Mesenchymal stem cell (in vitro differentiated cells and primary cell): ENCODE measurements at regions not wholly inside any gene's neighbourhood (a gene's known extent, or its start where the extent isn't known, plus 50 kb on each side); places are given as distances from the start of the nearest gene placed in this dataset.
"Not testable (repeated sequence)": the region's sequence is repeated elsewhere in the genome, so short reads cannot be mapped to it uniquely, and the experiment has no call there.

Experiments
- DNase-seq: peaks from one replicate; pipeline ENCODE4 v3.0.0-alpha.2; 2013
- H2AFZ ChIP-seq: one replicate; pipeline ENCODE4 v1.6.1; 2013; ENCODE audit warnings: low read depth, mild to moderate bottlenecking, control low read depth, inconsistent platforms, low read length, moderate library complexity
- H2AK5ac ChIP-seq: 2 replicates; pipeline ENCODE4 v1.6.1; 2013; ENCODE audit warnings: low read length, moderate library complexity, mild to moderate bottlenecking, inconsistent platforms; ENCODE audit not compliant: severe bottlenecking
- H2BK120ac ChIP-seq: one replicate; pipeline ENCODE4 v1.6.1; 2013; ENCODE audit warnings: low read depth, mild to moderate bottlenecking, inconsistent platforms, low read length, moderate library complexity
- H2BK12ac ChIP-seq, 2 experiments: one replicate each; pipeline ENCODE4 v1.6.1; 2013; ENCODE audit warnings: inconsistent platforms in 2 of 2, low read length in 2 of 2, mild to moderate bottlenecking in 2 of 2, moderate library complexity in 2 of 2, control low read depth in 1 of 2
- H2BK15ac ChIP-seq: one replicate; pipeline ENCODE4 v1.6.1; 2013; ENCODE audit warnings: mild to moderate bottlenecking, low read depth, inconsistent platforms; ENCODE audit not compliant: poor library complexity, severe bottlenecking
- H2BK5ac ChIP-seq: 2 replicates; pipeline ENCODE4 v1.6.1; 2013; ENCODE audit warnings: low read depth, mild to moderate bottlenecking, low read length, control low read depth, inconsistent platforms; ENCODE audit not compliant: poor library complexity, severe bottlenecking
- H3K14ac ChIP-seq, 2 experiments: one replicate each; pipeline ENCODE4 v1.6.1; 2013; ENCODE audit warnings: inconsistent platforms in 2 of 2, low read length in 2 of 2, control low read depth in 1 of 2, mild to moderate bottlenecking in 1 of 2, moderate library complexity in 1 of 2
- H3K18ac ChIP-seq, 2 experiments: one replicate each; pipeline ENCODE4 v1.6.1; 2013; ENCODE audit warnings: inconsistent platforms in 2 of 2, low read length in 2 of 2, control low read depth in 1 of 2, low read depth in 1 of 2, mild to moderate bottlenecking in 1 of 2
- H3K23ac ChIP-seq, 2 experiments: one replicate each; pipeline ENCODE4 v1.6.1; 2013; ENCODE audit warnings: inconsistent platforms in 2 of 2, low read length in 2 of 2, mild to moderate bottlenecking in 2 of 2, moderate library complexity in 2 of 2, control low read depth in 1 of 2
- H3K27ac ChIP-seq: 2 replicates; pipeline ENCODE4 v1.5.1; 2013; ENCODE audit warnings: mild to moderate bottlenecking, moderate library complexity, low read length, control low read depth, inconsistent platforms; ENCODE audit not compliant: poor library complexity, severe bottlenecking
- H3K27me3 ChIP-seq, 2 experiments: 2 replicates each; pipeline versions ENCODE4 v1.6.1 to v1.7.0; 2013; ENCODE audit warnings: low read length in 2 of 2, mild to moderate bottlenecking in 2 of 2, moderate library complexity in 2 of 2, control low read depth in 1 of 2, inconsistent platforms in 1 of 2; ENCODE audit not compliant: control insufficient read depth in 1 of 2, insufficient read depth in 1 of 2
- H3K36me3 ChIP-seq, 2 experiments: 2 replicates each; pipeline versions ENCODE4 v1.6.1 to v1.7.0; 2013; ENCODE audit warnings: low read length in 2 of 2, control low read depth in 1 of 2, inconsistent platforms in 1 of 2, low read depth in 1 of 2, mild to moderate bottlenecking in 1 of 2; ENCODE audit not compliant: insufficient read depth in 2 of 2, control insufficient read depth in 1 of 2
- H3K4ac ChIP-seq, 2 experiments: one replicate each; pipeline ENCODE4 v1.6.1; 2013; ENCODE audit warnings: inconsistent platforms in 2 of 2, low read length in 2 of 2, mild to moderate bottlenecking in 2 of 2, moderate library complexity in 2 of 2, control low read depth in 1 of 2, low read depth in 1 of 2
- H3K4me1 ChIP-seq: 2 replicates; pipeline ENCODE4 v1.6.1; 2013; ENCODE audit warnings: low read depth, low read length, control low read depth; ENCODE audit not compliant: control insufficient read depth, insufficient read depth
- H3K4me2 ChIP-seq: 2 replicates; pipeline ENCODE4 v1.6.1; 2013; ENCODE audit warnings: low read length, mild to moderate bottlenecking, inconsistent platforms; ENCODE audit not compliant: poor library complexity, severe bottlenecking
- H3K4me3 ChIP-seq, 2 experiments: 2 replicates each; pipeline versions ENCODE4 v1.5.1 to v1.7.0; 2013; ENCODE audit warnings: low read length in 2 of 2, mild to moderate bottlenecking in 2 of 2, control low read depth in 1 of 2, low read depth in 1 of 2; ENCODE audit not compliant: insufficient read depth in 1 of 2
- H3K79me1 ChIP-seq: replicated peaks from 2 replicates; pipeline ENCODE4 v1.6.1; 2013; ENCODE audit warnings: mild to moderate bottlenecking, control low read depth, low read length, inconsistent platforms; ENCODE audit not compliant: poor library complexity, severe bottlenecking
- H3K9ac ChIP-seq: 2 replicates; pipeline ENCODE4 v1.7.0; 2013; ENCODE audit warnings: mild to moderate bottlenecking, low read length, moderate library complexity
- H3K9me3 ChIP-seq: 2 replicates; pipeline ENCODE4 v1.7.0; 2013; ENCODE audit warnings: mild to moderate bottlenecking, low read length; ENCODE audit not compliant: control insufficient read depth
- H4K8ac ChIP-seq: one replicate; pipeline ENCODE4 v1.6.1; 2013; ENCODE audit warnings: inconsistent platforms, mild to moderate bottlenecking, low read length, moderate library complexity
- H4K91ac ChIP-seq: one replicate; pipeline ENCODE4 v1.6.1; 2013; ENCODE audit warnings: mild to moderate bottlenecking, low read length, inconsistent platforms
- WGBS: methylation state at CpG from one replicate; pipeline ENCODE4 v1.1.7; 2013; ENCODE audit warnings: mixed read lengths; 5-methylcytosine and 5-hydroxymethylcytosine counted together

GRCh38 chr15:92728266-92728665, 72.7 kb upstream of the FAM174B start:
- DNase-seq: no peak
- Histone ChIP-seq H3K18ac (no peak overlapping the region), H3K4me1 (no peaks in the 10 kb centered on the region), H2BK5ac (no peak overlapping the region), H3K14ac (no peak overlapping the region), H3K27ac (no peak overlapping the region), H2BK12ac (no peak overlapping the region), H3K9ac (no peak overlapping the region), H3K23ac (no peak overlapping the region), H2BK15ac (no peak overlapping the region), H4K91ac (no peak overlapping the region), H3K36me3 (no peaks in the 10 kb centered on the region), H2AFZ (no peak overlapping the region), H3K4me2 (no peak overlapping the region), H2BK120ac (no peak overlapping the region), H3K4me3 (no peak overlapping the region), H2AK5ac (no peak overlapping the region), H3K79me1 (no peaks in the 10 kb centered on the region), H4K8ac (no peak overlapping the region), H3K27me3 (no peaks in the 10 kb centered on the region), H3K9me3 (no peaks in the 10 kb centered on the region), H3K4ac (no peak overlapping the region)
- 85% methylated on average over 3 of the region's 4 CpGs for WGBS

- H2BK12ac ChIP-seq: no peak overlapping the region
These were observed 77.7 kb upstream of the FAM174B start for GRCh38 chr15:92733090-92733933.

GRCh38 chr15:92733934-92734521, 78.5 kb upstream of the FAM174B start:
- Histone ChIP-seq H2BK12ac (no peak overlapping the region), H3K36me3 (no peaks in the 10 kb centered on the region), H3K9ac (peak overlapping the region; percentile 85), H3K27me3 (no peaks in the 10 kb centered on the region), H3K4ac (no peak overlapping the region), H2AFZ (no peak overlapping the region), H2AK5ac (no peak overlapping the region), H3K4me3 (peak overlapping the region in 1 of 2 experiments; percentile 76), H2BK15ac (no peak overlapping the region), H3K27ac (no peak overlapping the region), H3K18ac (no peak overlapping the region), H3K4me2 (no peak overlapping the region), H2BK120ac (no peak overlapping the region), H3K4me1 (no peaks in the 10 kb centered on the region), H4K91ac (peak overlapping the region; percentile 89), H3K9me3 (no peaks in the 10 kb centered on the region), H3K79me1 (no peaks in the 10 kb centered on the region), H2BK5ac (no peak overlapping the region), H3K23ac (no peak overlapping the region), H3K14ac (no peak overlapping the region), H4K8ac (no peak overlapping the region)
- no peak for DNase-seq
- 93% methylated on average over 20 of the region's 33 CpGs for WGBS

More at GRCh38 chr15:92733090-92733933, 77.7 kb upstream of the FAM174B start:
- no peak overlapping the region for H2BK120ac ChIP-seq
- no peaks in the 10 kb centered on the region for H3K9me3 ChIP-seq
- no peaks in the 10 kb centered on the region for H3K79me1 ChIP-seq
- H3K27me3 ChIP-seq: no peaks in the 10 kb centered on the region
- no peak for DNase-seq
- H3K4ac ChIP-seq: no peak overlapping the region
- peak overlapping the region in 1 of 2 experiments; percentile 76 for H3K4me3 ChIP-seq
- no peak overlapping the region for H3K4me2 ChIP-seq
- no peaks in the 10 kb centered on the region for H3K4me1 ChIP-seq
- H3K36me3 ChIP-seq: no peaks in the 10 kb centered on the region
- no peak overlapping the region for H2AFZ ChIP-seq
- no peak overlapping the region for H2BK5ac ChIP-seq
- H4K91ac ChIP-seq: peak overlapping the region; percentile 89
- H4K8ac ChIP-seq: no peak overlapping the region
- no peak overlapping the region for H3K27ac ChIP-seq
- H3K14ac ChIP-seq: no peak overlapping the region
- H2BK15ac ChIP-seq: no peak overlapping the region
- no peak overlapping the region for H2AK5ac ChIP-seq
- 85% methylated on average over 9 of the region's 12 CpGs for WGBS
- H3K9ac ChIP-seq: peak overlapping the region; percentile 85
- no peak overlapping the region for H3K23ac ChIP-seq
- no peak overlapping the region for H3K18ac ChIP-seq

DNA sequence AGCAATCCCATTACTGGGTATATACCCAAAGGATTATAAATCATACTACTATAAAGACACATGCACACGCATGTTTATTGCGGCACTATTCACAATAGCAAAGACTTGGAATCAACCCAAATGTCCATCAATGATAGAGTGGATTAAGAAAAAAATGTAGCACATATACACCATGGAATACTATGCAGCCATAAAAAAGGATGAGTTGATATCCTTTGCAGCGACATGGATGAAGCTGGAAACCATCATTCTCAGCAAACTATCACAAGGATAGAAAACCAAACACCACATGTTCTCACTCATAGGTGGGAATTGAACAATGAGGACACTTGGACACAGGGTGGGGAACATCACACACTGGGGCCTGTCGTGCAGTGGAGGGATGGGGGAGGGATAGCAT, 83.7 kb upstream of the FAM174B start:
- not testable (repeated sequence) for H3K4me1 ChIP-seq, H4K91ac ChIP-seq, H3K36me3 ChIP-seq, H3K18ac ChIP-seq, DNase-seq, H2BK15ac ChIP-seq, H2BK12ac ChIP-seq, H2BK5ac ChIP-seq, H4K8ac ChIP-seq, H2AFZ ChIP-seq, H3K23ac ChIP-seq, H3K14ac ChIP-seq, H3K27ac ChIP-seq, H3K4me2 ChIP-seq, H3K79me1 ChIP-seq, H3K4me3 ChIP-seq, H2AK5ac ChIP-seq, H3K9ac ChIP-seq, H3K27me3 ChIP-seq, H3K9me3 ChIP-seq, H3K4ac ChIP-seq, H2BK120ac ChIP-seq
- 83% methylated on average over 1 of the region's 4 CpGs for WGBS
